ENCODE measurements at regions not wholly inside any gene's neighbourhood (a gene's known extent, or its start where the extent isn't known, plus 50 kb on each side); places are given as distances from the start of the nearest gene placed in this dataset.

DNA sequence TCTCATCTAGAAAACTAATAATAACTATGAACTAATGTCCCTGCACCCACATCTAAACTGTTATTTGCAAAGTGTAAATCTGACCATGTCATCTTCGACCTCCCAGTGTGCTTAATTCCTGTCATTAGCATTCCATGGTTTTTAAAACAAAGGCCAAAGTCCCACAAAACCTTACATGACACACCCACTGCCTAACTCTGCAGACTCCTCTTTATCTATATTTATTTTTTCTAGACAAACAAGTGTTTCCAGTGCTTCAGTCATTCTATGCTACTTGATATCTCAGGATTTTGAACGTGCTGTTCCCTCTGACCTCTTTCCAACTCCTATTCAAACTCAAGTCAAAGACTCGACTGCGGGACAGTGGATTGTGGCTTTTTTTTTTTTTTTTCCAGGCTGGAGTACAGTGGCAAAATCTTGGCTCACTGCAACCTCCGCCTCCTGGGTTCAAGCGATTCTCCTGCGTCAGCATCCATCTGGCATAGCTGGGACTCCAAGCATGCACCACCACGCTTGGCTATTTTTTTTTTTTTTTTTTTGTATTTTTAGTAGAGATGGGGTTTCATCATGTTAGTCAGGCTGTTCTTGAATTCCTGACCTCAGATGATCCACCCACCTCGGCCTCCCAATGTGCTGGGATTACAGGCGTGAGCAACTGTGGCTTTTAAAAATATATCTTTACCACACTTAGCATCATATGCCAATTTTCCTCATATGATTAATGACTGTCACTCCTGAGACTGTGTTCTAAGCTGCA lies 1511.0 kb downstream of the ARAP2 start:
- no peaks in the 10 kb centered on the region for H3K27me3 ChIP-seq (ENCODE audit: control insufficient read depth, insufficient read depth, low read length)
- H3K36me3 Mint-ChIP-seq, result no peaks in the 10 kb centered on the region
- peaks cover 8 to 10% of the 10 kb centered on the region in 2 donors for H3K9me3 Mint-ChIP-seq
- H3K27ac Mint-ChIP-seq, result no peak overlapping the region
- no peak for ATAC-seq
- no peaks in the 10 kb centered on the region for H3K9me3 ChIP-seq (ENCODE audit: control insufficient read depth, insufficient read depth, low read length)
- WGBS (ENCODE audit: insufficient coverage), result 85% methylated on average over 10 of the region's 10 CpGs
- no peak overlapping the region for H3K4me3 ChIP-seq (ENCODE audit: low read length)
- H3K4me1 Mint-ChIP-seq, result no peaks in the 10 kb centered on the region
- no peak overlapping the region for H3K4me3 Mint-ChIP-seq
- intact Hi-C loops (cut with micrococcal nuclease), result no loop called here
- no peaks in the 10 kb centered on the region for H3K27me3 Mint-ChIP-seq (ENCODE audit: low read depth in 2 of 2)
- H3K4me1 ChIP-seq (ENCODE audit: control insufficient read depth, insufficient read depth, low read length), result no peaks in the 10 kb centered on the region
- TF ChIP-seq, protein P1, sequence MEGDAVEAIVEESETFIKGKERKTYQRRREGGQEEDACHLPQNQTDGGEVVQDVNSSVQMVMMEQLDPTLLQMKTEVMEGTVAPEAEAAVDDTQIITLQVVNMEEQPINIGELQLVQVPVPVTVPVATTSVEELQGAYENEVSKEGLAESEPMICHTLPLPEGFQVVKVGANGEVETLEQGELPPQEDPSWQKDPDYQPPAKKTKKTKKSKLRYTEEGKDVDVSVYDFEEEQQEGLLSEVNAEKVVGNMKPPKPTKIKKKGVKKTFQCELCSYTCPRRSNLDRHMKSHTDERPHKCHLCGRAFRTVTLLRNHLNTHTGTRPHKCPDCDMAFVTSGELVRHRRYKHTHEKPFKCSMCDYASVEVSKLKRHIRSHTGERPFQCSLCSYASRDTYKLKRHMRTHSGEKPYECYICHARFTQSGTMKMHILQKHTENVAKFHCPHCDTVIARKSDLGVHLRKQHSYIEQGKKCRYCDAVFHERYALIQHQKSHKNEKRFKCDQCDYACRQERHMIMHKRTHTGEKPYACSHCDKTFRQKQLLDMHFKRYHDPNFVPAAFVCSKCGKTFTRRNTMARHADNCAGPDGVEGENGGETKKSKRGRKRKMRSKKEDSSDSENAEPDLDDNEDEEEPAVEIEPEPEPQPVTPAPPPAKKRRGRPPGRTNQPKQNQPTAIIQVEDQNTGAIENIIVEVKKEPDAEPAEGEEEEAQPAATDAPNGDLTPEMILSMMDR (IDR thresholded peaks at IDR 0.05), result no peak
- DNase-seq, result no peak
- no peak overlapping the region for H3K27ac ChIP-seq (ENCODE audit: low read length)
- H3K36me3 ChIP-seq (ENCODE audit: control insufficient read depth, insufficient read depth, low read length), result no peaks in the 10 kb centered on the region

DNA sequence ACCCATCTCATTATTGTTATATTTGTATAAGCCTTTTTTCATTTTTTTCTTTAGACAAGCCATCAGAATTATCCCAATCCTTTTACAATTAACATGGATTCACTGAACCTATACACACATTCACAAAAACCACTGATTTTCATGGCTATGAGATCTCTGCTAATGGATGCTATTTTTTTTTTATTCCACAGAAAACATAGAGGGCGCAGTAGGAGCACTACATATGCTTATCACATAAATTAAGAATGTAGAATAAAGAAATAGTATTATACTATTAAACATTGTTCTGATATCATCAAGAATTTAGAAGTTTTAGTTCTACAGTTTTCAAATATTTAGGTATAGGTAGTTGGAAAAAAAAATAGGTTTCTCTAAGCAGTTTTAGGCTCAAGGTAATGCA lies 1477.4 kb downstream of the ARAP2 start:
- intact Hi-C loops (cut with micrococcal nuclease), result no loop called here
- Histone ChIP-seq H3K27me3 (ENCODE audit: control insufficient read depth, insufficient read depth, low read length) (no peaks in the 10 kb centered on the region), H3K27ac (ENCODE audit: low read length) (no peak overlapping the region), H3K9me3 (ENCODE audit: control insufficient read depth, insufficient read depth, low read length) (no peaks in the 10 kb centered on the region), H3K4me3 (ENCODE audit: low read length) (no peak overlapping the region), H3K4me1 (ENCODE audit: control insufficient read depth, insufficient read depth, low read length) (no peaks in the 10 kb centered on the region), H3K36me3 (ENCODE audit: control insufficient read depth, insufficient read depth, low read length) (no peaks in the 10 kb centered on the region)
- Mint-ChIP-seq H3K27ac (no peak overlapping the region), H3K36me3 (no peaks in the 10 kb centered on the region), H3K4me1 (no peaks in the 10 kb centered on the region), H3K9me3 (peaks cover 3 to 6% of the 10 kb centered on the region in 2 donors), H3K27me3 (ENCODE audit: low read depth in 2 of 2) (no peaks in the 10 kb centered on the region), H3K4me3 (no peak overlapping the region)
- no CpG with 5 or more reads among the region's 1 CpG for WGBS (ENCODE audit: insufficient coverage)
- ATAC-seq (no peak), DNase-seq (no peak)
- TF ChIP-seq, protein P1 (IDR thresholded peaks at IDR 0.05), result no peak

DNA sequence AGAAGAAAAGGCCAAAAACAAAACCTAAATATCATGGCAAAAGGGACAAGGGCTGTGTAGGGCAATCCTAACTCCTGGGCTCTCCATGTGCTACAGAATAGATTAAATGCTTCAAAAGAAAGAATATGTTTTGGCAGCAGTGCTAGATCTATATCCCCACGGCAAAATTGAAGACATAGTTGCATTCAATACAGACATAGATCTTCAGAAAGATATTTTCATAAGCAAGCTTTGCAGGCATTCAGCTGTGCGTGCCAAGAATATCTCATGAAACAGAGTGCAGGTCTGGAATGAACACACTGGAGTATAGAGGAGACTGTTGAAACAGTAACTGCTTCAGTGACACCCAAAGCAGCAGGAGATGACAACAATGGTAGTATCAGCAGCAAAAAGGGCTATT lies 1476.9 kb downstream of the ARAP2 start:
- Histone ChIP-seq H3K27ac (ENCODE audit: low read length) (no peak overlapping the region), H3K36me3 (ENCODE audit: control insufficient read depth, insufficient read depth, low read length) (no peaks in the 10 kb centered on the region), H3K27me3 (ENCODE audit: control insufficient read depth, insufficient read depth, low read length) (no peaks in the 10 kb centered on the region), H3K9me3 (ENCODE audit: control insufficient read depth, insufficient read depth, low read length) (no peaks in the 10 kb centered on the region), H3K4me3 (ENCODE audit: low read length) (no peak overlapping the region), H3K4me1 (ENCODE audit: control insufficient read depth, insufficient read depth, low read length) (no peaks in the 10 kb centered on the region)
- no peak for DNase-seq
- H3K36me3 Mint-ChIP-seq, result no peaks in the 10 kb centered on the region
- peaks cover 3 to 7% of the 10 kb centered on the region in 2 donors for H3K9me3 Mint-ChIP-seq
- H3K27ac Mint-ChIP-seq, result no peak overlapping the region
- no peaks in the 10 kb centered on the region for H3K27me3 Mint-ChIP-seq (ENCODE audit: low read depth in 2 of 2)
- TF ChIP-seq, protein P1 (IDR thresholded peaks at IDR 0.05), result no peak
- 89% methylated on average over 2 of the region's 2 CpGs for WGBS (ENCODE audit: insufficient coverage)
- no peaks in the 10 kb centered on the region for H3K4me1 Mint-ChIP-seq
- no peak for ATAC-seq
- intact Hi-C loops (cut with micrococcal nuclease), result no loop called here
- no peak overlapping the region for H3K4me3 Mint-ChIP-seq

DNA sequence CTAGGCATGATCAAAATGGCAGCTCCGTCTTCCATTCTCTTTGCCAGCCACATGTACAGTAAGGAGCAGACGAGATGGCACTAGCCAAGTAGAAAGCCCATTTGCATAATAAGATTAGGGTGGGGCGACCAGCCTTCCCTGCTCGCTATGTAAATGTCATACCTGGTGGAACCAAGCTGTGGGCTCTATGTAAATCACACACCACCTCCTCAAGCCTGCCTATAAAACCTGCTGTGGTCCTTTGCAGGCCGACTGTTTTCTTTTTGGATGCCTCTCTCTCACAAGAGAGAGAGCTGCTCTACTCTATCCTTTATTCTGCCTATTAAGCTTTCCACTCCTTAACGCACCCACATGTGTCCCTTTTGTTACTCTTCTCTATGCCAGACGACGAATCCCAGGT lies 1472.7 kb downstream of the ARAP2 start:
- Mint-ChIP-seq H3K27ac (no peak overlapping the region), H3K27me3 (ENCODE audit: low read depth in 2 of 2) (no peaks in the 10 kb centered on the region), H3K36me3 (no peaks in the 10 kb centered on the region), H3K9me3 (peaks cover 7 to 10% of the 10 kb centered on the region in 2 donors), H3K4me3 (no peak overlapping the region), H3K4me1 (no peaks in the 10 kb centered on the region)
- no peak for ATAC-seq
- no peak for DNase-seq
- Histone ChIP-seq H3K27me3 (ENCODE audit: control insufficient read depth, insufficient read depth, low read length) (no peaks in the 10 kb centered on the region), H3K4me3 (ENCODE audit: low read length) (no peak overlapping the region), H3K4me1 (ENCODE audit: control insufficient read depth, insufficient read depth, low read length) (no peaks in the 10 kb centered on the region), H3K9me3 (ENCODE audit: control insufficient read depth, insufficient read depth, low read length) (peaks cover 3% of the 10 kb centered on the region), H3K36me3 (ENCODE audit: control insufficient read depth, insufficient read depth, low read length) (no peaks in the 10 kb centered on the region), H3K27ac (ENCODE audit: low read length) (no peak overlapping the region)
- TF ChIP-seq, protein P1 (IDR thresholded peaks at IDR 0.05), result no peak
- intact Hi-C loops (cut with micrococcal nuclease), result no loop called here
- 88% methylated on average over 8 of the region's 8 CpGs for WGBS (ENCODE audit: insufficient coverage)

Data from natural killer cell (primary cell).